GM23338 (cell line): ENCODE measurements at regions not wholly inside any gene's neighbourhood (a gene's known extent, or its start where the extent isn't known, plus 50 kb on each side); places are given as distances from the start of the nearest gene placed in this dataset.

ENCODE experiments used
- ATAC-seq: fragments of 200-7000 bp; cut with Tn5 transposase; 3 replicates; pipeline ENCODE4 v1.9.1; 2020
- DNase-seq: peaks from one replicate; pipeline ENCODE4 v3.0.0-alpha.2; 2015; ENCODE audit warnings: low spot score
- H2AFZ ChIP-seq: fragments of 200-600 bp; sonication (generic); 2 replicates; pipeline ENCODE4 v1.8.0; 2016; ENCODE audit warnings: antibody characterized with exemption, mild to moderate bottlenecking, moderate library complexity
- H3F3A ChIP-seq: fragments of 200-600 bp; sonication (generic); replicated peaks from 2 replicates; pipeline ENCODE4 v1.8.0; 2017; ENCODE audit warnings: antibody characterized with exemption, mixed run types, low read depth
- H3K27ac ChIP-seq: fragments of 200-600 bp; sonication (generic); 2 replicates; pipeline ENCODE4 v1.6.1; 2016; ENCODE audit warnings: low read depth
- H3K27me3 ChIP-seq: fragments of 200-600 bp; sonication (generic); 2 replicates; pipeline ENCODE4 v1.8.0; 2016; ENCODE audit warnings: mild to moderate bottlenecking, mixed run types, moderate library complexity; ENCODE audit not compliant: insufficient read depth
- H3K36me3 ChIP-seq: fragments of 200-600 bp; sonication (generic); 2 replicates; pipeline ENCODE4 v1.8.0; 2016; ENCODE audit warnings: mild to moderate bottlenecking; ENCODE audit not compliant: insufficient read depth
- H3K4me1 ChIP-seq: fragments of 200-600 bp; sonication (generic); 2 replicates; pipeline ENCODE4 v1.8.0; 2016; ENCODE audit warnings: mild to moderate bottlenecking, moderate library complexity; ENCODE audit not compliant: insufficient read depth
- H3K4me2 ChIP-seq: fragments of 200-600 bp; sonication (generic); 2 replicates; pipeline ENCODE4 v1.7.1; 2017; ENCODE audit warnings: mixed run types
- H3K4me3 ChIP-seq: fragments of 200-600 bp; sonication (generic); 2 replicates; pipeline ENCODE4 v1.6.1; 2016; ENCODE audit warnings: mixed run types
- H3K79me2 ChIP-seq: fragments of 200-600 bp; sonication (generic); replicated peaks from 2 replicates; pipeline ENCODE4 v1.8.0; 2017; ENCODE audit warnings: mild to moderate bottlenecking; ENCODE audit not compliant: insufficient read depth
- H3K9me2 ChIP-seq: fragments of 200-600 bp; sonication (generic); 2 replicates; pipeline ENCODE4 v1.8.0; 2017; ENCODE audit not compliant: insufficient read depth
- H4K20me1 ChIP-seq: fragments of 200-600 bp; sonication (generic); replicated peaks from 2 replicates; pipeline ENCODE4 v1.8.0; 2017; ENCODE audit warnings: mild to moderate bottlenecking; ENCODE audit not compliant: insufficient read depth
- H3K27ac Mint-ChIP-seq: 2 replicates; pipeline ENCODE4 v1.8.0; 2020; ENCODE audit warnings: inconsistent platforms, mild to moderate bottlenecking, moderate library complexity, mixed read lengths
- H3K27me3 Mint-ChIP-seq: 3 replicates; pipeline ENCODE4 v1.8.0; 2022; ENCODE audit warnings: low read depth, mild to moderate bottlenecking, moderate library complexity, mixed read lengths, inconsistent platforms; ENCODE audit not compliant: insufficient read depth, poor library complexity
- H3K36me3 Mint-ChIP-seq: 3 replicates; pipeline ENCODE4 v1.8.0; 2021; ENCODE audit warnings: low read depth, mild to moderate bottlenecking, inconsistent platforms, moderate library complexity, mixed read lengths
- H3K4me1 Mint-ChIP-seq: 3 replicates; pipeline ENCODE4 v1.8.0; 2020; ENCODE audit warnings: mild to moderate bottlenecking, inconsistent platforms, mixed read lengths
- H3K4me3 Mint-ChIP-seq: 3 replicates; pipeline ENCODE4 v1.8.0; 2021; ENCODE audit warnings: moderate library complexity, mild to moderate bottlenecking, inconsistent platforms, mixed read lengths
- H3K9me3 Mint-ChIP-seq: 3 replicates; pipeline ENCODE4 v1.8.0; 2020; ENCODE audit warnings: moderate library complexity, mild to moderate bottlenecking, inconsistent platforms, mixed read lengths
- CREB1 ChIP-seq: fragments of 250-450 bp; sonication (Bioruptor Pico); IDR thresholded peaks from 2 replicates; pipeline ENCODE4 v1.5.0; 2020; ENCODE audit warnings: low read depth, mild to moderate bottlenecking, moderate library complexity
- EZH2 ChIP-seq: fragments of 200-600 bp; sonication (generic); IDR thresholded peaks from one replicate; pipeline ENCODE4 v1.8.0; 2017; ENCODE audit warnings: antibody characterized with exemption, mild to moderate bottlenecking, low read depth; ENCODE audit not compliant: unreplicated experiment
- EZH2phosphoT487 ChIP-seq: fragments of 200-600 bp; sonication (generic); IDR thresholded peaks from one replicate; pipeline ENCODE4 v1.8.1; 2018; ENCODE audit warnings: antibody characterized with exemption; ENCODE audit not compliant: unreplicated experiment
- JUNB ChIP-seq: IDR thresholded peaks from one replicate; pipeline ENCODE4 v1.6.1; 2016; ENCODE audit warnings: antibody characterized with exemption; ENCODE audit not compliant: unreplicated experiment
- NANOG ChIP-seq: IDR thresholded peaks from 2 replicates; pipeline ENCODE4 v1.6.1; 2016; ENCODE audit warnings: antibody characterized with exemption, borderline replicate concordance
- POLR2AphosphoS5 ChIP-seq: IDR thresholded peaks from 2 replicates; pipeline ENCODE4 v1.6.1; 2016; ENCODE audit warnings: antibody characterized with exemption, low read depth
- STAT1 ChIP-seq: IDR thresholded peaks from one replicate; pipeline ENCODE4 v1.6.1; 2016; ENCODE audit warnings: antibody characterized with exemption; ENCODE audit not compliant: unreplicated experiment
- ZNF114 ChIP-seq: fragments of 250-450 bp; sonication (Bioruptor Pico); IDR thresholded peaks from 2 replicates; pipeline ENCODE4 v1.5.0; 2020; ENCODE audit warnings: mild to moderate bottlenecking, moderate library complexity
- ZNF331 ChIP-seq: fragments of 250-450 bp; sonication (Bioruptor Pico); IDR thresholded peaks from 2 replicates; pipeline ENCODE4 v1.5.0; 2020; ENCODE audit warnings: low read depth, mild to moderate bottlenecking, moderate library complexity
- ZNF462 ChIP-seq: fragments of 250-450 bp; sonication (Bioruptor Pico); IDR thresholded peaks from 2 replicates; pipeline ENCODE4 v1.5.0; 2020; ENCODE audit warnings: mild to moderate bottlenecking, moderate library complexity
- TF ChIP-seq, protein P1 (sequence below), 2 experiments: fragments of 200-600 bp in 1 of 2; sonication (generic) in 1 of 2; conservative IDR thresholded peaks; 2 replicates each; pipeline versions ENCODE4 v1.5.1 to v1.6.1; 2016 to 2017; ENCODE audit warnings: antibody characterized with exemption in 2 of 2, low read depth in 2 of 2, mild to moderate bottlenecking in 2 of 2, moderate library complexity in 1 of 2
- TF ChIP-seq, protein P2 (sequence below): IDR thresholded peaks from one replicate; pipeline ENCODE4 v1.6.1; 2018; ENCODE audit warnings: antibody characterized with exemption; ENCODE audit not compliant: unreplicated experiment
- TF ChIP-seq, protein P3 (sequence below): IDR thresholded peaks from 2 replicates; pipeline ENCODE4 v1.6.1; 2016; ENCODE audit warnings: antibody characterized with exemption

DNA sequence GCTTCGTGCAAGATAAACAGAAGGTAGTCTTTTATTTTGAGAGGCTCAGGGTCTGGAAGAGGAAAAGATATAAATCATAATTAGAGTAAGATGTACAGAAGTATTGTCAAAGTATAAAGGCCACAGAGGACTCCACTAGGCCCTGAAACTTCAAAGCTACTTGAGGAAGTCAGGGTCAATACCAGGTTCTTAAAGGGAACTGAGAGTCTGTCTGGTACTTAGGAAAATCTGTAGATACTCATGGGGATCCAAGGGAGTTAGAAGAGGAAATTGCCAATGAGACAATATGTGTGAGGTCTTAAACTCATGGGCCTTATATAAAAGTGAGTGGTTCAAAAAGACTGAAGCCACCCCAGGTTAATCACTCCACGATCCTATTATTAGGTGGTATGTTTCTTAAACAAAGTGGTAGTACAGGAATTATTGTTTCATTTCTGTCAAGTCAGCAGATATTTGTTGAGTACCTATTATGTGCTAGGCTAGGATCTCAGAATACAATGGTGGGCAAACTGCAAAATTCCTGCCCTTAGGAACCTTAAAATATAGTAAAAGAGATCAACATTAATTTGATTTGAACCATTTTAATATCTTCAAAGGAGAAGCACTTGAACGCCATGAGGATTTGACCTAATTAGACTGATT lies 314.6 kb downstream of the ADAMTS20 start:
- ATAC-seq (no peak), DNase-seq (no peak)
- Mint-ChIP-seq H3K9me3 (no peaks in the 10 kb centered on the region; the same call in 2 of the 3 replicates), H3K36me3 (0 out of 3 replicates have a peak, but pooled peaks cover 3% of the 10 kb centered on the region), H3K4me3 (no peak overlapping the region), H3K27ac (no peak overlapping the region), H3K4me1 (peaks cover 4% of the 10 kb centered on the region; the same call in 2 of the 3 replicates), H3K27me3 (no peaks in the 10 kb centered on the region)
- no peaks in the 10 kb centered on the region for H3F3A ChIP-seq
- no peaks in the 10 kb centered on the region for H4K20me1 ChIP-seq
- H3K36me3 ChIP-seq: no peaks in the 10 kb centered on the region
- peaks cover 7% of the 10 kb centered on the region for H3K4me1 ChIP-seq
- H3K27ac ChIP-seq: no peak overlapping the region
- peaks cover 6% of the 10 kb centered on the region; the same call in 1 of the 2 replicates for H3K9me2 ChIP-seq
- H3K79me2 ChIP-seq: no peaks in the 10 kb centered on the region
- H2AFZ ChIP-seq: peak overlapping the region; percentile 20; the same call in 1 of the 2 replicates
- no peak overlapping the region for H3K4me2 ChIP-seq
- H3K27me3 ChIP-seq: no peaks in the 10 kb centered on the region
- TF ChIP-seq, protein P1, sequence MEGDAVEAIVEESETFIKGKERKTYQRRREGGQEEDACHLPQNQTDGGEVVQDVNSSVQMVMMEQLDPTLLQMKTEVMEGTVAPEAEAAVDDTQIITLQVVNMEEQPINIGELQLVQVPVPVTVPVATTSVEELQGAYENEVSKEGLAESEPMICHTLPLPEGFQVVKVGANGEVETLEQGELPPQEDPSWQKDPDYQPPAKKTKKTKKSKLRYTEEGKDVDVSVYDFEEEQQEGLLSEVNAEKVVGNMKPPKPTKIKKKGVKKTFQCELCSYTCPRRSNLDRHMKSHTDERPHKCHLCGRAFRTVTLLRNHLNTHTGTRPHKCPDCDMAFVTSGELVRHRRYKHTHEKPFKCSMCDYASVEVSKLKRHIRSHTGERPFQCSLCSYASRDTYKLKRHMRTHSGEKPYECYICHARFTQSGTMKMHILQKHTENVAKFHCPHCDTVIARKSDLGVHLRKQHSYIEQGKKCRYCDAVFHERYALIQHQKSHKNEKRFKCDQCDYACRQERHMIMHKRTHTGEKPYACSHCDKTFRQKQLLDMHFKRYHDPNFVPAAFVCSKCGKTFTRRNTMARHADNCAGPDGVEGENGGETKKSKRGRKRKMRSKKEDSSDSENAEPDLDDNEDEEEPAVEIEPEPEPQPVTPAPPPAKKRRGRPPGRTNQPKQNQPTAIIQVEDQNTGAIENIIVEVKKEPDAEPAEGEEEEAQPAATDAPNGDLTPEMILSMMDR (conservative IDR thresholded peaks at IDR 0.05; ENCODE audit: low read depth in 2 of 2): no peak
- TF ChIP-seq JUNB (no peak), EZH2 (no peak), ZNF331 (CRISPR knock-in tag) (no peak), STAT1 (no peak), ZNF462 (CRISPR knock-in tag) (no peak), NANOG (no peak), CREB1 (CRISPR knock-in tag) (no peak), POLR2AphosphoS5 (no peak), EZH2phosphoT487 (no peak), ZNF114 (CRISPR knock-in tag) (no peak)
- TF ChIP-seq, protein P2, sequence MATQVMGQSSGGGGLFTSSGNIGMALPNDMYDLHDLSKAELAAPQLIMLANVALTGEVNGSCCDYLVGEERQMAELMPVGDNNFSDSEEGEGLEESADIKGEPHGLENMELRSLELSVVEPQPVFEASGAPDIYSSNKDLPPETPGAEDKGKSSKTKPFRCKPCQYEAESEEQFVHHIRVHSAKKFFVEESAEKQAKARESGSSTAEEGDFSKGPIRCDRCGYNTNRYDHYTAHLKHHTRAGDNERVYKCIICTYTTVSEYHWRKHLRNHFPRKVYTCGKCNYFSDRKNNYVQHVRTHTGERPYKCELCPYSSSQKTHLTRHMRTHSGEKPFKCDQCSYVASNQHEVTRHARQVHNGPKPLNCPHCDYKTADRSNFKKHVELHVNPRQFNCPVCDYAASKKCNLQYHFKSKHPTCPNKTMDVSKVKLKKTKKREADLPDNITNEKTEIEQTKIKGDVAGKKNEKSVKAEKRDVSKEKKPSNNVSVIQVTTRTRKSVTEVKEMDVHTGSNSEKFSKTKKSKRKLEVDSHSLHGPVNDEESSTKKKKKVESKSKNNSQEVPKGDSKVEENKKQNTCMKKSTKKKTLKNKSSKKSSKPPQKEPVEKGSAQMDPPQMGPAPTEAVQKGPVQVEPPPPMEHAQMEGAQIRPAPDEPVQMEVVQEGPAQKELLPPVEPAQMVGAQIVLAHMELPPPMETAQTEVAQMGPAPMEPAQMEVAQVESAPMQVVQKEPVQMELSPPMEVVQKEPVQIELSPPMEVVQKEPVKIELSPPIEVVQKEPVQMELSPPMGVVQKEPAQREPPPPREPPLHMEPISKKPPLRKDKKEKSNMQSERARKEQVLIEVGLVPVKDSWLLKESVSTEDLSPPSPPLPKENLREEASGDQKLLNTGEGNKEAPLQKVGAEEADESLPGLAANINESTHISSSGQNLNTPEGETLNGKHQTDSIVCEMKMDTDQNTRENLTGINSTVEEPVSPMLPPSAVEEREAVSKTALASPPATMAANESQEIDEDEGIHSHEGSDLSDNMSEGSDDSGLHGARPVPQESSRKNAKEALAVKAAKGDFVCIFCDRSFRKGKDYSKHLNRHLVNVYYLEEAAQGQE: no peak
- TF ChIP-seq, protein P3, sequence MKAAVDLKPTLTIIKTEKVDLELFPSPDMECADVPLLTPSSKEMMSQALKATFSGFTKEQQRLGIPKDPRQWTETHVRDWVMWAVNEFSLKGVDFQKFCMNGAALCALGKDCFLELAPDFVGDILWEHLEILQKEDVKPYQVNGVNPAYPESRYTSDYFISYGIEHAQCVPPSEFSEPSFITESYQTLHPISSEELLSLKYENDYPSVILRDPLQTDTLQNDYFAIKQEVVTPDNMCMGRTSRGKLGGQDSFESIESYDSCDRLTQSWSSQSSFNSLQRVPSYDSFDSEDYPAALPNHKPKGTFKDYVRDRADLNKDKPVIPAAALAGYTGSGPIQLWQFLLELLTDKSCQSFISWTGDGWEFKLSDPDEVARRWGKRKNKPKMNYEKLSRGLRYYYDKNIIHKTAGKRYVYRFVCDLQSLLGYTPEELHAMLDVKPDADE: no peak
- no peak overlapping the region for H3K4me3 ChIP-seq
